A549 (cell line): ENCODE measurements at regions not wholly inside any gene's neighbourhood (a gene's known extent, or its start where the extent isn't known, plus 50 kb on each side); places are given as distances from the start of the nearest gene placed in this dataset.

Experiments used
- ATAC-seq, 2 experiments: fragments of 200-7000 bp in 1 of 2; fragments of >200 bp in 1 of 2; cut with Nextera tagmentation in 1 of 2; cut with Tn5 transposase in 1 of 2; 3 replicates each; pipeline versions ENCODE4 v1.8.0 to v1.9.1; 2018 to 2020; ENCODE audit warnings: mild to moderate bottlenecking in 1 of 2, moderate library complexity in 1 of 2
- CTCF ChIA-PET: fragments of 300-600 bp; sonication (Branson Sonifier 250); formaldehyde crosslinking; extraction: SDS; loops from one replicate; lab custom pipeline; 2021; ENCODE audit warnings: antibody characterized with exemption, inconsistent platforms; lab: Yijun Ruan, JAX
- POLR2A ChIA-PET: fragments of 350-600 bp; formaldehyde crosslinking; extraction: SDS; loops from one replicate; lab custom pipeline; 2021; ENCODE audit warnings: antibody characterized with exemption, inconsistent platforms; lab: Yijun Ruan, JAX
- DNase-seq, 2 experiments: peaks; one replicate each; pipeline versions ENCODE4 v3.0.0 to v3.0.0-alpha.2; 2011 to 2016; ENCODE audit warnings: low read depth in 1 of 2, low spot score in 1 of 2
- FAIRE-seq: peaks from 2 replicates; lab custom pipeline; 2011; peaks lifted over from hg19 to GRCh38; lab: Jason Lieb, UNC
- H3K27ac ChIP-seq, 2 experiments: fragments of >200 bp; sonication (Bioruptor Twin); formaldehyde crosslinking; 3 replicates each; pipeline ENCODE4 v1.5.1; 2016 to 2017
- H3K4me1 ChIP-seq: fragments of >200 bp; sonication (Bioruptor Twin); formaldehyde crosslinking; 3 replicates; pipeline ENCODE4 v1.6.1; 2016
- H3K4me2 ChIP-seq: fragments of >200 bp; sonication (Bioruptor Twin); formaldehyde crosslinking; 3 replicates; pipeline ENCODE4 v1.6.1; 2016
- H3K4me3 ChIP-seq: fragments of >200 bp; sonication (Bioruptor Twin); formaldehyde crosslinking; 3 replicates; pipeline ENCODE4 v1.5.1; 2016
- H3K9me3 ChIP-seq: fragments of >200 bp; sonication (Bioruptor Twin); formaldehyde crosslinking; 3 replicates; pipeline ENCODE4 v1.6.1; 2016
- ATOH8 ChIP-seq: fragments of 250-450 bp; sonication (Bioruptor Pico); IDR thresholded peaks from 2 replicates; pipeline ENCODE4 v1.5.0; 2020; ENCODE audit warnings: low read depth, mild to moderate bottlenecking, moderate library complexity
- E2F6 ChIP-seq: IDR thresholded peaks from 2 replicates; pipeline ENCODE4 v1.6.1; 2012; ENCODE audit warnings: low read depth, borderline replicate concordance
- EHF ChIP-seq: fragments of 250-450 bp; sonication (Bioruptor Pico); IDR thresholded peaks from 2 replicates; pipeline ENCODE4 v1.5.0; 2020; ENCODE audit warnings: mild to moderate bottlenecking
- EHMT2 ChIP-seq: fragments of 200-600 bp; sonication (generic); IDR thresholded peaks from 2 replicates; pipeline ENCODE4 v1.6.1; 2016; ENCODE audit warnings: antibody characterized with exemption, low read depth, mild to moderate bottlenecking, moderate library complexity
- ELK1 ChIP-seq: fragments of 150-350 bp; IDR thresholded peaks from 2 replicates; pipeline ENCODE4 v1.6.1; 2014; ENCODE audit warnings: low read depth, mild to moderate bottlenecking, low read length
- EP300 ChIP-seq, 2 experiments: fragments of >200 bp; sonication (Bioruptor Twin); formaldehyde crosslinking; IDR thresholded peaks; 2 replicates in 1 of 2; 3 replicates in 1 of 2; pipeline ENCODE4 v1.6.1; 2016 to 2017
- ESRRA ChIP-seq: fragments of 150-350 bp; IDR thresholded peaks from 2 replicates; pipeline ENCODE4 v1.6.1; 2014; ENCODE audit warnings: mild to moderate bottlenecking, low read length, borderline replicate concordance
- FOSL2 ChIP-seq, 2 experiments: fragments of 450-650 bp in 1 of 2; fragments of >200 bp in 1 of 2; sonication (Bioruptor Twin) in 1 of 2; formaldehyde crosslinking; IDR thresholded peaks; 2 replicates each; pipeline versions ENCODE4 v1.5.0 to v1.6.1; 2016 to 2020; ENCODE audit warnings: mild to moderate bottlenecking in 1 of 2, moderate library complexity in 1 of 2
- HDAC2 ChIP-seq: fragments of 200-600 bp; sonication (generic); IDR thresholded peaks from 2 replicates; pipeline ENCODE4 v1.6.1; 2016
- HEYL ChIP-seq: fragments of 250-450 bp; sonication (Bioruptor Pico); IDR thresholded peaks from 2 replicates; pipeline ENCODE4 v1.8.0; 2021; ENCODE audit warnings: mild to moderate bottlenecking, moderate library complexity
- HOXA7 ChIP-seq: fragments of 250-450 bp; sonication (Bioruptor Pico); IDR thresholded peaks from 2 replicates; pipeline ENCODE4 v1.5.0; 2020; ENCODE audit warnings: mild to moderate bottlenecking, moderate library complexity
- KDM1A ChIP-seq: fragments of 200-600 bp; sonication (generic); IDR thresholded peaks from 2 replicates; pipeline ENCODE4 v1.6.1; 2016; ENCODE audit warnings: low read depth, mild to moderate bottlenecking
- KDM5A ChIP-seq: fragments of 200-600 bp; sonication (generic); IDR thresholded peaks from 2 replicates; pipeline ENCODE4 v1.6.1; 2016; ENCODE audit warnings: antibody characterized with exemption, mild to moderate bottlenecking
- MAX ChIP-seq: IDR thresholded peaks from 2 replicates; pipeline ENCODE4 v1.6.1; 2012
- NFE2L2 ChIP-seq: fragments of 150-350 bp; conservative IDR thresholded peaks from 2 replicates; pipeline ENCODE4 v1.6.1; 2014; ENCODE audit warnings: low read length
- NR3C1 ChIP-seq: fragments of >200 bp; sonication (Bioruptor Twin); formaldehyde crosslinking; IDR thresholded peaks from 3 replicates; pipeline ENCODE4 v1.6.1; 2017
- RAD21 ChIP-seq, 2 experiments: fragments of >200 bp in 1 of 2; sonication (Bioruptor Twin) in 1 of 2; formaldehyde crosslinking in 1 of 2; IDR thresholded peaks in 1 of 2; conservative IDR thresholded peaks in 1 of 2; 2 replicates in 1 of 2; 3 replicates in 1 of 2; pipeline ENCODE4 v1.6.1; 2012 to 2018; ENCODE audit warnings: inconsistent platforms in 1 of 2
- RFX5 ChIP-seq: fragments of 450-650 bp; IDR thresholded peaks from 2 replicates; pipeline ENCODE4 v1.7.1; 2014; ENCODE audit warnings: antibody characterized with exemption, mild to moderate bottlenecking, moderate library complexity
- RNF2 ChIP-seq: fragments of 200-600 bp; sonication (generic); IDR thresholded peaks from 2 replicates; pipeline ENCODE4 v1.6.1; 2016; ENCODE audit warnings: low read depth, mild to moderate bottlenecking, antibody characterized with exemption, moderate library complexity, borderline replicate concordance
- SMC3 ChIP-seq: fragments of >200 bp; sonication (Bioruptor Twin); formaldehyde crosslinking; IDR thresholded peaks from 3 replicates; pipeline ENCODE4 v1.6.1; 2018; ENCODE audit warnings: inconsistent platforms
- SREBF2 ChIP-seq: fragments of 450-650 bp; IDR thresholded peaks from 2 replicates; pipeline ENCODE4 v1.6.1; 2014; ENCODE audit warnings: mild to moderate bottlenecking, moderate library complexity
- ZC3H11A ChIP-seq: fragments of 450-650 bp; IDR thresholded peaks from 2 replicates; pipeline ENCODE4 v1.6.1; 2014; ENCODE audit warnings: antibody characterized with exemption, mild to moderate bottlenecking
- ZSCAN20 ChIP-seq: fragments of 250-450 bp; sonication (Bioruptor Pico); IDR thresholded peaks from 2 replicates; pipeline ENCODE4 v1.8.0; 2022; ENCODE audit warnings: mild to moderate bottlenecking, moderate library complexity
- WGBS: methylation state at CpG from one replicate; pipeline ENCODE4 v1.1.6; 2017; ENCODE audit errors: missing lambda C conversion rate; 5-methylcytosine and 5-hydroxymethylcytosine counted together

GRCh38 chr10:29740981-29741545, 106.3 kb upstream of the SVIL start:
- ChIA-PET POLR2A (no interaction called here), CTCF (interaction anchor here (1.1 to 3.3 kb wide), 4 partner anchors 10 to 150 kb away, joined by 3 to 18 read pairs (median 6); no protein-coding TSS in a partner anchor)
- no peak for DNase-seq
- Histone ChIP-seq H3K4me1 (0 out of 3 replicates have a peak, but pooled peaks cover 3% of the 10 kb centered on the region), H3K27ac (no peak overlapping the region), H3K9me3 (no peaks in the 10 kb centered on the region), H3K4me2 (no peak overlapping the region), H3K4me3 (no peak overlapping the region)
- FAIRE-seq, result no peak
- 74% methylated on average over 6 of the region's 6 CpGs for WGBS
- no peak for ATAC-seq
- no peak for TF ChIP-seq RNF2
- TF ChIP-seq EHMT2, result no peak
- TF ChIP-seq KDM5A, result no peak
- TF ChIP-seq RFX5, result no peak
- no peak for TF ChIP-seq MAX
- no peak for TF ChIP-seq SMC3
- TF ChIP-seq ZC3H11A, result no peak
- TF ChIP-seq NR3C1, result no peak
- no peak for TF ChIP-seq HEYL (CRISPR knock-in tag)
- no peak for TF ChIP-seq SREBF2
- no peak for TF ChIP-seq HOXA7 (CRISPR knock-in tag)
- no peak for TF ChIP-seq ZSCAN20
- TF ChIP-seq ELK1, result no peak
- no peak for TF ChIP-seq NFE2L2
- no peak for TF ChIP-seq KDM1A

GRCh38 chr10:29738341-29738740, 103.6 kb upstream of the SVIL start:
- H3K4me2 ChIP-seq, result no peak overlapping the region
- CTCF ChIA-PET, result interaction anchor here (0.6 to 3.3 kb wide), 3 partner anchors 20 to 453 kb away, joined by 3 to 18 read pairs (median 3); no protein-coding TSS in a partner anchor
- no peak overlapping the region for H3K4me3 ChIP-seq
- TF ChIP-seq HOXA7 (CRISPR knock-in tag) (no peak), RFX5 (no peak), E2F6 (no peak), ELK1 (no peak), EHF (CRISPR knock-in tag) (no peak), ESRRA (no peak), ZC3H11A (no peak), HDAC2 (no peak), RAD21 (conservative IDR thresholded peaks at IDR 0.05 in 1 of 2, IDR thresholded peaks at IDR 0.05 in 1 of 2) (no peak), FOSL2 (IDR thresholded peaks at IDR 0.05) (no peak), FOSL2 (CRISPR knock-in tag; IDR thresholded peaks at IDR 0.05) (no peak), ATOH8 (CRISPR knock-in tag) (no peak), EP300 (IDR thresholded peaks at IDR 0.05) (no peak)
- TF ChIP-seq, all 56 proteins: peak for 0
- WGBS, result 90% methylated on average over 11 of the region's 11 CpGs
- POLR2A ChIA-PET, result no interaction called here
- DNase-seq, result no peak
- Histone ChIP-seq H3K27ac (no peak overlapping the region), H3K9me3 (no peaks in the 10 kb centered on the region), H3K4me1 (peaks cover 12% of the 10 kb centered on the region; the same call in 2 of the 3 replicates)
- no peak for FAIRE-seq
- ATAC-seq, result no peak
